Neural progenitor cell (in vitro differentiated cells): ENCODE measurements at regions not wholly inside any gene's neighbourhood (a gene's known extent, or its start where the extent isn't known, plus 50 kb on each side); places are given as distances from the start of the nearest gene placed in this dataset.

Experiments used
- DNase-seq: peaks from one replicate; pipeline ENCODE4 v3.0.0-alpha.2; 2016; ENCODE audit warnings: low spot score
- H2AFZ ChIP-seq: fragments of 200-600 bp; sonication (generic); replicated peaks from 2 replicates; pipeline ENCODE4 v1.6.1; 2016; ENCODE audit warnings: antibody characterized with exemption
- H3F3A ChIP-seq: fragments of 200-600 bp; sonication (generic); 2 replicates; pipeline ENCODE4 v1.6.1; 2016; ENCODE audit warnings: antibody characterized with exemption, low read depth
- H3K27ac ChIP-seq: fragments of 200-600 bp; sonication (generic); 2 replicates; pipeline ENCODE4 v1.5.1; 2016; ENCODE audit warnings: mild to moderate bottlenecking
- H3K27me3 ChIP-seq: fragments of 200-600 bp; sonication (generic); 2 replicates; pipeline ENCODE4 v1.6.1; 2016; ENCODE audit warnings: mild to moderate bottlenecking, moderate library complexity
- H3K36me3 ChIP-seq: fragments of 200-600 bp; sonication (generic); 2 replicates; pipeline ENCODE4 v1.5.1; 2016
- H3K4me1 ChIP-seq: fragments of 200-600 bp; sonication (generic); 2 replicates; pipeline ENCODE4 v1.6.1; 2016; ENCODE audit warnings: mixed run types
- H3K4me2 ChIP-seq: fragments of 200-600 bp; sonication (generic); 2 replicates; pipeline ENCODE4 v1.6.1; 2016
- H3K4me3 ChIP-seq: fragments of 200-600 bp; sonication (generic); 2 replicates; pipeline ENCODE4 v1.5.1; 2016
- H3K79me2 ChIP-seq: fragments of 200-600 bp; sonication (generic); 2 replicates; pipeline ENCODE4 v1.6.1; 2016; ENCODE audit warnings: low read depth
- H3K9ac ChIP-seq: fragments of 200-600 bp; sonication (generic); 2 replicates; pipeline ENCODE4 v1.6.1; 2016
- H3K9me3 ChIP-seq: fragments of 200-600 bp; sonication (generic); 2 replicates; pipeline ENCODE4 v1.5.1; 2016; ENCODE audit warnings: low read depth
- H4K20me1 ChIP-seq: fragments of 200-600 bp; sonication (generic); 2 replicates; pipeline ENCODE4 v1.6.1; 2016; ENCODE audit warnings: low read depth
- H3K27ac Mint-ChIP-seq: 3 replicates; pipeline ENCODE4 v1.8.0; 2021; ENCODE audit warnings: mixed read lengths
- H3K27me3 Mint-ChIP-seq: 2 replicates; pipeline ENCODE4 v1.8.0; 2022; ENCODE audit warnings: low read depth, mild to moderate bottlenecking, inconsistent platforms, moderate library complexity, mixed read lengths; ENCODE audit not compliant: insufficient read depth
- H3K36me3 Mint-ChIP-seq: 3 replicates; pipeline ENCODE4 v1.8.0; 2021; ENCODE audit warnings: mixed read lengths
- H3K4me1 Mint-ChIP-seq: 3 replicates; pipeline ENCODE4 v1.8.0; 2021; ENCODE audit warnings: mixed read lengths
- H3K4me3 Mint-ChIP-seq: 3 replicates; pipeline ENCODE4 v1.8.0; 2021; ENCODE audit warnings: mild to moderate bottlenecking, moderate library complexity, mixed read lengths
- H3K9me3 Mint-ChIP-seq: 3 replicates; pipeline ENCODE4 v1.8.0; 2020; ENCODE audit warnings: mixed read lengths
- EZH2 ChIP-seq: fragments of 200-600 bp; sonication (generic); IDR thresholded peaks from 2 replicates; pipeline ENCODE4 v1.6.1; 2017; ENCODE audit warnings: antibody characterized with exemption, mild to moderate bottlenecking, moderate library complexity
- EZH2phosphoT487 ChIP-seq: fragments of 200-600 bp; sonication (generic); IDR thresholded peaks from 2 replicates; pipeline ENCODE4 v1.6.1; 2017; ENCODE audit warnings: antibody characterized with exemption
- TF ChIP-seq, protein P1 (sequence below): fragments of 200-600 bp; sonication (generic); IDR thresholded peaks from 2 replicates; pipeline ENCODE4 v1.5.1; 2017; ENCODE audit warnings: antibody characterized with exemption, mild to moderate bottlenecking

- H3K4me2 ChIP-seq: no peak overlapping the region
- no peaks in the 10 kb centered on the region for H3K36me3 ChIP-seq
- H3K4me1 Mint-ChIP-seq: no peaks in the 10 kb centered on the region
- H3K27ac ChIP-seq: no peak overlapping the region
- H2AFZ ChIP-seq: no peak overlapping the region
- H3K27me3 Mint-ChIP-seq: no peaks in the 10 kb centered on the region
- H3K36me3 Mint-ChIP-seq: no peaks in the 10 kb centered on the region
- no peaks in the 10 kb centered on the region for H3F3A ChIP-seq
- H3K4me3 Mint-ChIP-seq: no peak overlapping the region
- H3K79me2 ChIP-seq: no peaks in the 10 kb centered on the region
- no peak for DNase-seq
- H3K9me3 Mint-ChIP-seq: no peaks in the 10 kb centered on the region
- no peak overlapping the region for H3K9ac ChIP-seq
- no peaks in the 10 kb centered on the region for H4K20me1 ChIP-seq
- H3K27ac Mint-ChIP-seq: no peak overlapping the region
- no peak for TF ChIP-seq EZH2phosphoT487
- TF ChIP-seq, protein P1, sequence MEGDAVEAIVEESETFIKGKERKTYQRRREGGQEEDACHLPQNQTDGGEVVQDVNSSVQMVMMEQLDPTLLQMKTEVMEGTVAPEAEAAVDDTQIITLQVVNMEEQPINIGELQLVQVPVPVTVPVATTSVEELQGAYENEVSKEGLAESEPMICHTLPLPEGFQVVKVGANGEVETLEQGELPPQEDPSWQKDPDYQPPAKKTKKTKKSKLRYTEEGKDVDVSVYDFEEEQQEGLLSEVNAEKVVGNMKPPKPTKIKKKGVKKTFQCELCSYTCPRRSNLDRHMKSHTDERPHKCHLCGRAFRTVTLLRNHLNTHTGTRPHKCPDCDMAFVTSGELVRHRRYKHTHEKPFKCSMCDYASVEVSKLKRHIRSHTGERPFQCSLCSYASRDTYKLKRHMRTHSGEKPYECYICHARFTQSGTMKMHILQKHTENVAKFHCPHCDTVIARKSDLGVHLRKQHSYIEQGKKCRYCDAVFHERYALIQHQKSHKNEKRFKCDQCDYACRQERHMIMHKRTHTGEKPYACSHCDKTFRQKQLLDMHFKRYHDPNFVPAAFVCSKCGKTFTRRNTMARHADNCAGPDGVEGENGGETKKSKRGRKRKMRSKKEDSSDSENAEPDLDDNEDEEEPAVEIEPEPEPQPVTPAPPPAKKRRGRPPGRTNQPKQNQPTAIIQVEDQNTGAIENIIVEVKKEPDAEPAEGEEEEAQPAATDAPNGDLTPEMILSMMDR: no peak
- TF ChIP-seq EZH2: no peak
- no peak overlapping the region for H3K4me3 ChIP-seq
- no peaks in the 10 kb centered on the region for H3K4me1 ChIP-seq
- no peaks in the 10 kb centered on the region for H3K27me3 ChIP-seq
- H3K9me3 ChIP-seq: no peaks in the 10 kb centered on the region
Measured at GRCh38 chr10:35813219-35813618, 171.1 kb upstream of the FZD8 start.

DNA sequence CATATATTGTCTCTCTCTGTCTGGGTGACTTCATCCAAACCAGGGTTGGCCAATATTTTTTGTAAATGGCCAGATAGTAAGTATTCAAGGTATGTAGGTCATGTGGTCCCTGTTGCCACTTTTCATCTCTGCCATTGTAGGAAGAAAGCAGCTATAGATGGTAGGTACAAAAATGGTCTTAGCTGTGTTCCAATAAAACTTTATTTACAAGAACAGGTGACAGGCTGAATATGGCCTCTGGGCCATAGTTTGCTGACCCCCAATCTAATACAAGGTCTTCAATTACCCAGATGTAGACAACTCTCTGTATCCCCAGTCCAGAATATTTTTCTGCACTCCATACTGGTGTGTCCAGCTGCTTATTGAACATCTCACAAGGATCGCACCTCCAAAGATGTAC lies 166.2 kb upstream of the FZD8 start:
- H3K36me3 Mint-ChIP-seq: no peaks in the 10 kb centered on the region
- no peak overlapping the region for H3K4me2 ChIP-seq
- no peak overlapping the region for H3K4me3 Mint-ChIP-seq
- H3K9me3 Mint-ChIP-seq: no peaks in the 10 kb centered on the region
- no peak overlapping the region for H3K4me3 ChIP-seq
- H2AFZ ChIP-seq: no peak overlapping the region
- peaks cover 6% of the 10 kb centered on the region for H3K4me1 ChIP-seq
- H3K79me2 ChIP-seq: no peaks in the 10 kb centered on the region
- no peaks in the 10 kb centered on the region for H3K27me3 ChIP-seq
- no peaks in the 10 kb centered on the region for H4K20me1 ChIP-seq
- H3F3A ChIP-seq: peaks cover 2% of the 10 kb centered on the region
- no peak for DNase-seq
- H3K27me3 Mint-ChIP-seq: no peaks in the 10 kb centered on the region
- peaks cover 3% of the 10 kb centered on the region for H3K4me1 Mint-ChIP-seq
- H3K9me3 ChIP-seq: no peaks in the 10 kb centered on the region
- TF ChIP-seq EZH2phosphoT487 (no peak), EZH2 (no peak)
- TF ChIP-seq, protein P1: no peak
- no peak overlapping the region for H3K27ac ChIP-seq
- no peaks in the 10 kb centered on the region for H3K36me3 ChIP-seq
- H3K9ac ChIP-seq: no peak overlapping the region
- H3K27ac Mint-ChIP-seq: no peak overlapping the region

DNA sequence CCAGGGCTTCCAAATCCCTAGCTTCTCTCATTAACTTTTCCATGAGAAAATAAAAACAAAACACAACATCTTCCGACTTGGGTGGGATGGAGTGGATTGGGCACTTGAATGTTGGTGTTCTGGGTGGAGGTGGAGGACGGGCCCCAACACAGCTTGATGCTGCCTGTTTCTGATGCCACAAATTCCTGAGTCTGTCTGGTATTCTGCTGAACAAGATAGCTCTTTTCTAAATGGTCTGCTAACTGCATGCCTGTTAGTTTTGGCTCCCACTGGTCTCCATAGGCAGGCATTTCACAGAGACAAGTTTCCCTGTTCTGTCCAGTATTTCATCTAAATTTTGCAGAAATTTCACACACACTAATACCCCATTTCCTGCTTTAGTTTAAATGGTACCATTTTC lies 160.9 kb upstream of the FZD8 start:
- no peak overlapping the region for H3K4me3 ChIP-seq
- TF ChIP-seq EZH2phosphoT487: no peak
- TF ChIP-seq, protein P1: no peak
- no peak for TF ChIP-seq EZH2
- H3K4me1 Mint-ChIP-seq: peaks cover 6% of the 10 kb centered on the region
- peak overlapping the region; percentile 36 for H2AFZ ChIP-seq
- no peak overlapping the region for H3K27ac ChIP-seq
- peaks cover 3% of the 10 kb centered on the region for H3F3A ChIP-seq
- H3K36me3 ChIP-seq: no peaks in the 10 kb centered on the region
- peak overlapping the region; percentile 35 for H3K4me2 ChIP-seq
- H3K4me3 Mint-ChIP-seq: no peak overlapping the region
- peaks cover 11% of the 10 kb centered on the region for H3K4me1 ChIP-seq
- no peaks in the 10 kb centered on the region for H3K79me2 ChIP-seq
- no peak overlapping the region for H3K9ac ChIP-seq
- DNase-seq: no peak
- no peaks in the 10 kb centered on the region for H3K27me3 ChIP-seq
- H3K36me3 Mint-ChIP-seq: no peaks in the 10 kb centered on the region
- no peak overlapping the region for H3K27ac Mint-ChIP-seq
- H3K27me3 Mint-ChIP-seq: peaks cover 3% of the 10 kb centered on the region
- no peaks in the 10 kb centered on the region for H4K20me1 ChIP-seq
- H3K9me3 ChIP-seq: no peaks in the 10 kb centered on the region
- peaks cover 3% of the 10 kb centered on the region for H3K9me3 Mint-ChIP-seq

- no peak overlapping the region for H3K27ac ChIP-seq
- no peaks in the 10 kb centered on the region for H3K36me3 ChIP-seq
- no peak for TF ChIP-seq EZH2phosphoT487
- TF ChIP-seq, protein P1: no peak
- TF ChIP-seq EZH2: no peak
- H3K36me3 Mint-ChIP-seq: no peaks in the 10 kb centered on the region
- no peaks in the 10 kb centered on the region for H4K20me1 ChIP-seq
- no peak overlapping the region for H3K4me3 ChIP-seq
- H3K4me1 Mint-ChIP-seq: no peaks in the 10 kb centered on the region
- no peak overlapping the region for H3K27ac Mint-ChIP-seq
- H3K4me2 ChIP-seq: no peak overlapping the region
- H3K27me3 Mint-ChIP-seq: peaks cover 5% of the 10 kb centered on the region
- H3K4me1 ChIP-seq: no peaks in the 10 kb centered on the region
- no peak overlapping the region for H3K9ac ChIP-seq
- peaks cover 1% of the 10 kb centered on the region for H3K9me3 Mint-ChIP-seq
- DNase-seq: no peak
- H2AFZ ChIP-seq: no peak overlapping the region
- H3F3A ChIP-seq: no peaks in the 10 kb centered on the region
- no peaks in the 10 kb centered on the region for H3K79me2 ChIP-seq
- no peak overlapping the region for H3K4me3 Mint-ChIP-seq
- H3K27me3 ChIP-seq: no peaks in the 10 kb centered on the region
- H3K9me3 ChIP-seq: no peaks in the 10 kb centered on the region
Measured at GRCh38 chr10:35797187-35797586, 155.1 kb upstream of the FZD8 start.
